Aorta (tissue), 5 donors: ENCODE measurements at regions not wholly inside any gene's neighbourhood (a gene's known extent, or its start where the extent isn't known, plus 50 kb on each side); places are given as distances from the start of the nearest gene placed in this dataset.
A peak's percentile ranks its signal among the peaks of the same experiment; 100 is the strongest.

Experiments used
- ATAC-seq: fragments of 200-7000 bp; cut with Tn5 transposase; one replicate; pipeline ENCODE4 v1.9.1; 2022; ENCODE audit warnings: moderate library complexity; ENCODE audit not compliant: low FRiP score
- DNase-seq, 2 donors: peaks; one replicate each; pipeline ENCODE4 v3.0.0-alpha.2; 2020
- H3K27ac ChIP-seq, 2 donors: one replicate each; pipeline ENCODE4 v1.5.1; 2013; ENCODE audit warnings: low read length in 2 of 2, mild to moderate bottlenecking in 2 of 2, moderate library complexity in 2 of 2, control low read depth in 1 of 2, inconsistent platforms in 1 of 2, low read depth in 1 of 2
- H3K27me3 ChIP-seq, 2 donors: one replicate each; pipeline ENCODE4 v1.6.1; 2013; ENCODE audit warnings: control low read depth in 1 of 2, low read length in 1 of 2, mild to moderate bottlenecking in 1 of 2, moderate library complexity in 1 of 2; ENCODE audit not compliant: insufficient read depth in 2 of 2, control insufficient read depth in 1 of 2
- H3K36me3 ChIP-seq, 2 donors: one replicate each; pipeline ENCODE4 v1.6.1; 2013; ENCODE audit warnings: control low read depth in 1 of 2, low read length in 1 of 2, mild to moderate bottlenecking in 1 of 2; ENCODE audit not compliant: insufficient read depth in 2 of 2, control insufficient read depth in 1 of 2
- H3K4me1 ChIP-seq, 2 donors: one replicate each; pipeline ENCODE4 v1.6.1; 2013; ENCODE audit warnings: low read length in 2 of 2, control low read depth in 1 of 2, mild to moderate bottlenecking in 1 of 2, moderate library complexity in 1 of 2; ENCODE audit not compliant: insufficient read depth in 2 of 2, control insufficient read depth in 1 of 2
- H3K4me3 ChIP-seq, 2 donors: one replicate each; pipeline ENCODE4 v1.5.1; 2013; ENCODE audit warnings: low read length in 2 of 2, control low read depth in 1 of 2, mild to moderate bottlenecking in 1 of 2
- H3K9me3 ChIP-seq: one replicate; pipeline ENCODE4 v1.6.1; 2013; ENCODE audit warnings: mild to moderate bottlenecking, low read length; ENCODE audit not compliant: control insufficient read depth
- WGBS, 2 donors: extraction: QIAGEN DNeasy Blood & Tissue Kit; methylation state at CpG; one replicate each; pipeline ENCODE4 v1.1.7; 2013; 5-methylcytosine and 5-hydroxymethylcytosine counted together
- intact Hi-C, 2 donors: fragments of 100-400 bp; cut with DNase I; formaldehyde crosslinking; loops; one replicate each; pipeline versions ENCODE4 v1.14.2 to v1.15.0; 2022
- donor health status: healthy with polysubstance abuse.
- donor health status: Bipolar disorder and iron deficiency.
- donor health status: DM: no; HTN: no; CAD: no.
- donor health status: DM: no; HTN: no; CAD: no.
- donor health status: DM: yes; HTN: yes; CAD: no.

DNA sequence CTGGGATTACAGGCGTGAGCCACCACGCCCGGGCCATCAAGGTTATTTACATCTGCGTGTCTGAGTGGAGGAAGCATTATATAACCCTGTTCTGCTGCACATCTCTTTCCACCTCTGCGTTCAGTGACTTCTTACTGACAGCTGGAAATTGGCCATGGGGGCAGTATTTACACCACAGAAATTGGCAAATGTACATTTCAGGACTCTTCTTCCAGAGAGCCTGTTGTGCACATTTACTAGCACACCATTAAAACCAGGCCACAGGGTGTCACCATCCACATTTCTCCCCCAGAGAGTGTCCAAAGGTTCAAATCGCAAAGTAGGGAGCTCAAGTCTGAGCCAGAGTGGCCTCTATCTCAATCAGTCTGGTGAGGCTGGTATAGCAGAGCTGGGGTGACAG is 62.9 kb upstream of the SNX9 start:
- H3K4me1 ChIP-seq, result peaks cover 5 to 7% of the 10 kb centered on the region in 2 donors
- no peak for ATAC-seq
- H3K27ac ChIP-seq, result peak overlapping the region; percentile 38 to 98
- 96 to 97% methylated on average over 6 of the region's 6 CpGs for WGBS, 2 donors
- no peak for DNase-seq
- no peaks in the 10 kb centered on the region for H3K27me3 ChIP-seq
- H3K4me3 ChIP-seq, result no peak overlapping the region
- H3K36me3 ChIP-seq, result no peaks in the 10 kb centered on the region
- no peaks in the 10 kb centered on the region for H3K9me3 ChIP-seq
- intact Hi-C loops, result loop anchor here (5.0 to 10.0 kb wide), 2 partner anchors 52 to 305 kb away; no protein-coding TSS in a partner anchor

DNA sequence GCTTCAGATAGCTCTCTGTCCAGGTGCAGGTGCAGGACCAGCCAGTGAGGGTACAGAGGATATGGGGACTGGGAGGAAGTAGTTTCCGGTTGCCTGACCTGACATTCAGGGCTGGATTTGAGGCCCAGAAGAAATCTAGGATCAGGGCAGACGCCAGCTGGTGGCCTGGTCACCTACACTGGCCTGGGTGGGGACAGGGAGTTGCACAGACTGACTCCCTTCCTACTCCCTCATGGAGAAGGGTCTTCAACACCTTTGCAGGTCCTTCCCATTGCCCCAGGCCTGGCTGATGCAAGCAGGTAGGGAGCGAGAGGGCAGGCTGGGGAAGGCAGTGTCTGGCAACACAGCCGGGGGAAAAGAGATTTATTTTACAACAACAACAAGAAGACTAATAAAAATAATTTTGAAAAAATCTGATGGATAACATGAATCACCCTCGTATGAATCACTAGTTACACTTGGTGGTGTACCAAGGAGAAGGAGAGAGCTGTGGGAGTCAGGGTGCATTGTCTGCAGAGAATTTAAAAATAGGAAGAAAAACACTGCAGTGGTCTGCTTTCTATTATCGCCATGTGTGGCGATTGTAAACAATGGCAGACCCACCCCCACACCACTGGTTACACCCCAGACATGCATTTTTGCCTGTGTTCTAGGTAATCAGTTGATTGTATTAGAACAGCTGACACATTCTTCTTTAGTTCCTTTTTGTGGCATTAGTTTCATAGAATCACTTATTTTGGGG is 62.3 kb upstream of the SNX9 start:
- intact Hi-C loops, result loop anchor here (5.0 to 10.0 kb wide), 2 partner anchors 52 to 304 kb away; no protein-coding TSS in a partner anchor
- Histone ChIP-seq H3K9me3 (no peaks in the 10 kb centered on the region), H3K4me1 (peaks cover 5 to 7% of the 10 kb centered on the region in 2 donors), H3K27me3 (no peaks in the 10 kb centered on the region), H3K27ac (peak overlapping the region; percentile 38 to 98), H3K4me3 (no peak overlapping the region), H3K36me3 (no peaks in the 10 kb centered on the region)
- WGBS, 2 donors, result 20 to 21% methylated on average over 7 of the region's 7 CpGs
- DNase-seq (no peak), ATAC-seq (no peak)

GRCh38 chr6:157761331-157761921 is 61.6 kb upstream of the SNX9 start:
- no peak overlapping the region for H3K4me3 ChIP-seq
- DNase-seq, result no peak
- H3K9me3 ChIP-seq, result no peaks in the 10 kb centered on the region
- no peaks in the 10 kb centered on the region for H3K27me3 ChIP-seq
- intact Hi-C loops, result loop anchor here (5.0 to 10.0 kb wide), 2 partner anchors 51 to 303 kb away; no protein-coding TSS in a partner anchor
- no peak for ATAC-seq
- no peaks in the 10 kb centered on the region for H3K36me3 ChIP-seq
- 64 to 73% methylated on average over 12 of the region's 12 CpGs for WGBS, 2 donors
- peak overlapping the region; percentile 4 to 31 for H3K27ac ChIP-seq
- peaks cover 5 to 7% of the 10 kb centered on the region in 2 donors for H3K4me1 ChIP-seq

- ATAC-seq (no peak), DNase-seq (no peak)
- intact Hi-C loops, result loop anchor here (5.0 to 10.0 kb wide), 2 partner anchors 50 to 303 kb away; no protein-coding TSS in a partner anchor
- Histone ChIP-seq H3K27me3 (no peaks in the 10 kb centered on the region), H3K9me3 (no peaks in the 10 kb centered on the region), H3K27ac (peak overlapping the region in 1 of 2 donors; percentile 31), H3K4me3 (no peak overlapping the region), H3K36me3 (no peaks in the 10 kb centered on the region), H3K4me1 (peaks cover 5 to 7% of the 10 kb centered on the region in 2 donors)
- WGBS, 2 donors, result 91% methylated on average over 13 of the region's 13 CpGs
These were observed 61.1 kb upstream of the SNX9 start for GRCh38 chr6:157761926-157762325.

GRCh38 chr6:157762636-157763035 is 60.4 kb upstream of the SNX9 start:
- H3K36me3 ChIP-seq, result no peaks in the 10 kb centered on the region
- no peaks in the 10 kb centered on the region for H3K27me3 ChIP-seq
- intact Hi-C loops, result loop anchor here (5.0 to 10.0 kb wide), 2 partner anchors 50 to 302 kb away; no protein-coding TSS in a partner anchor
- peak overlapping the region in 1 of 2 donors; percentile 50 for H3K27ac ChIP-seq
- DNase-seq, result no peak
- no peak overlapping the region for H3K4me3 ChIP-seq
- H3K9me3 ChIP-seq, result no peaks in the 10 kb centered on the region
- 63 to 67% methylated on average over 7 of the region's 7 CpGs for WGBS, 2 donors
- peaks cover 5 to 7% of the 10 kb centered on the region in 2 donors for H3K4me1 ChIP-seq
- ATAC-seq, result no peak

DNA sequence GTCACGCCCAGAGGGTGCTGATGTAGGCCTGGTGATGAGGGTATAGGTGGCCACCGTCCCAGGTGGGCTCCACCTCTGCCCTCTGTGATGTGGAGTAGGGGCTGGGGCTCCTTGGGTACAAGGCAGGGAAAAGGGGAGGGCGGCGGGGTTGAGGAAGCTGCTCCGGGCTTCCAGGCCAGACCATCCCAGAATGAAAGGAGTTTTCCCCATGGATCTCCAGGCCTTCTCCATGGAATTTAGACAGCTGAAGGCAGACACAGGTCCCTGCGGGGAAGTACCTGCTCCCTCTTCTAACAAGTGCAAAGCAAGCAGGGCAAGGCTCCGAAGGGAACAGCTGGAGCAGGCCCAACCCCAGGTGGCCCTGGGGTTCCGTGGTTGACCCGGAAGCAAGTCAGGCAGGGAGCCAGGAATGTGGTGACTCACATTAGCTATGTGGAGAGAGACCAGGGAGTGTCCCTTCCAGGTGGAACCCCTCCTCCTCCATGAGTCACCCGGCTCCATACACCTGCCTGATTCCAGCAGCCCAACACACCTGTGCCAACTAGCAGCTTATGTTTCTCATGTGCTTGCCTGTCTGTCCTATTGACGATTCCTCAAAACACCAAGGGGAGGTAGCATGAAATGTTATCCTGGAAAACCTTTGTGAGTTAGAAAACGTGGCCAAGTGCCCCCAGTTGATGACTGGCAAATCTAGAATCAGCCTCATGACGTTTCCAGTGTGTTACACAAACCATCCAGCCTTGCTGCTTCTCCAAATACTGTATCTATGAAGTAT is 59.7 kb upstream of the SNX9 start:
- Histone ChIP-seq H3K4me3 (no peak overlapping the region), H3K27me3 (no peaks in the 10 kb centered on the region), H3K4me1 (peaks cover 5 to 7% of the 10 kb centered on the region in 2 donors), H3K9me3 (no peaks in the 10 kb centered on the region), H3K36me3 (no peaks in the 10 kb centered on the region), H3K27ac (peak overlapping the region; percentile 72 to 84)
- 56 to 63% methylated on average over 13 of the region's 13 CpGs for WGBS, 2 donors
- intact Hi-C loops, result loop anchor here (5.0 to 10.0 kb wide), 2 partner anchors 49 to 301 kb away; no protein-coding TSS in a partner anchor
- ATAC-seq (no peak), DNase-seq (peak in 1 of 2 donors; percentile 75)

DNA sequence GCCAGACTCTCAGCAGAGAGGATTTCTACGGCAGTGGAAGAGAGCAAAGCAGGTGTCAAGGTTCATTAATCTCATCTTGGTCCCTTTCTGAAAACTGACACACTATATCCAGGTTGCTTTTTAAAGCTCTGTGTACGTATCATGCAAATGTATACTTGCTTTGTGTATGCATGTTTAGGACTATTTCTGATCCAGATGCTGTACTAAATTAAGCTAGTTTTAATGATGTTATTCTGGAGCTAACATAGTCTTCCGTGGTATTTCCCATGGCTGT is 59.2 kb upstream of the SNX9 start:
- Histone ChIP-seq H3K4me1 (peaks cover 5 to 7% of the 10 kb centered on the region in 2 donors), H3K27me3 (no peaks in the 10 kb centered on the region), H3K9me3 (no peaks in the 10 kb centered on the region), H3K4me3 (no peak overlapping the region), H3K36me3 (no peaks in the 10 kb centered on the region), H3K27ac (peak overlapping the region; percentile 72 to 84)
- no peak for ATAC-seq
- intact Hi-C loops, result loop anchor here (5.0 to 10.0 kb wide), 2 partner anchors 48 to 301 kb away; no protein-coding TSS in a partner anchor
- DNase-seq, result no peak
- WGBS, 2 donors, result 37 to 45% methylated on average over 3 of the region's 3 CpGs

DNA sequence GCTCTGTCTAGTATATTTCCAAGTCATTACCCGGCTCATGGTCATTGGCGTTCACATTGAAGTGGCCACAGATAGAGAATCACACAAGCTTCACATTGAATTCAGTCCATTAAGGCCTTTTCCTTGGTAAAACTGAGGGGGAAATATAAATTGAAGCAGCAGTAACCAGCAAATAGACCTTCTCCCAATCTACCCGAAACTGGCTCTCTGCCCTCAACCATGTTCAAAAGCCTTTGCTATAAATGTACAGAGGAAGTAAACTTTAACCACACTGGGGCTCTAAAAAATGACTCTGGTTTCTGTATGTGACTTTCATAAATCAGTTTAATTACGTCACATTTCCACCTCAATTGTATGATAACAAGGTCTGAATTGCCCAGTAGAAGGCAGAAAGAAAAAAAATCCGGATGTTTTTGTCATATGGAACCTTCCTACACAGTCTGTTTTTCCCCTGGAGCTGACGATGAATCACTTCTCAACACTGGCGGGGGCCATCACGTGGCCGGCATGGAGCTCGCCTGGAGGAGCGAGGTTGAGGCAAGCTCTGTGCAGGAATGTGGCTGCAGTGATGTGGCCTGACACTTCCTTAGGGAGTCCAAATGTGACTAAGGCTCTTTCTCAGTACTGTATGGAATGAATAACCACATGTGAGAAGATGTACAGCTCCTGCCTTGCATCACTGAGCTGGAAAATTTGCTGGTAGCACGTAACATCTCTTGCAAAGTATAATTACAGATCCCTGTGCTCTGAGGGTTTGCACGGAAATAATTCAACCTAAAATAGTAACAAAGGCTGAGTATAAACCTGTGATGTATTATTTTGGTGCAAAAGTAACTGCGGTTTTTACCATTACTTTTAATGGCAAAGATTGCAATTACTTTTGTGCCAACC is 58.6 kb upstream of the SNX9 start:
- WGBS, 2 donors, result 8 to 9% methylated on average over 14 of the region's 14 CpGs
- Histone ChIP-seq H3K4me3 (no peak overlapping the region), H3K9me3 (no peaks in the 10 kb centered on the region), H3K36me3 (no peaks in the 10 kb centered on the region), H3K27ac (peak overlapping the region; percentile 72 to 75), H3K4me1 (peaks cover 5 to 7% of the 10 kb centered on the region in 2 donors), H3K27me3 (no peaks in the 10 kb centered on the region)
- intact Hi-C loops, result loop anchor here (5.0 to 10.0 kb wide), 2 partner anchors 48 to 300 kb away; no protein-coding TSS in a partner anchor
- ATAC-seq (peak; percentile 89), DNase-seq (peak; percentile 93 to 96)
